ENCODE measurements at regions not wholly inside any gene's neighbourhood (a gene's known extent, or its start where the extent isn't known, plus 50 kb on each side); places are given as distances from the start of the nearest gene placed in this dataset.

DNA sequence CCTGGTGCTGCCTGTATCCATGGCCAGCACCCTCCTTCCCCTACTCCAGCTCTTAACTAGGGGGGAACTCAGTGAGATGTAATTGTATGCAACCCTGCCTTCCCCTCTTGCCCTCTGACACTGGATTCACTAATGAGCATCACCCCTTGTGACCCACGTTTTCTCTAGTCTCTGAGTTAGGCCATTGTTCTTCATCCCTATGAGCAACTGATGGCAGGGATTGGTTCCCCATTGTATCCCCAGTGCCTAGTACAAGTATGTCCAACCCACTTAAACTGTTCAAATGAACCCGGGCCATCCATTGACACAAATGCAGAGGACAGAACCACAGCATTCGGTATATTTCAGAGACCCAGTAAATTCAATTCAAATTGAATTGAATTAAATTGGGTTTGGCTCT is 77.6 kb upstream of the ASTN2 start:
- TF ChIP-seq, protein P1, sequence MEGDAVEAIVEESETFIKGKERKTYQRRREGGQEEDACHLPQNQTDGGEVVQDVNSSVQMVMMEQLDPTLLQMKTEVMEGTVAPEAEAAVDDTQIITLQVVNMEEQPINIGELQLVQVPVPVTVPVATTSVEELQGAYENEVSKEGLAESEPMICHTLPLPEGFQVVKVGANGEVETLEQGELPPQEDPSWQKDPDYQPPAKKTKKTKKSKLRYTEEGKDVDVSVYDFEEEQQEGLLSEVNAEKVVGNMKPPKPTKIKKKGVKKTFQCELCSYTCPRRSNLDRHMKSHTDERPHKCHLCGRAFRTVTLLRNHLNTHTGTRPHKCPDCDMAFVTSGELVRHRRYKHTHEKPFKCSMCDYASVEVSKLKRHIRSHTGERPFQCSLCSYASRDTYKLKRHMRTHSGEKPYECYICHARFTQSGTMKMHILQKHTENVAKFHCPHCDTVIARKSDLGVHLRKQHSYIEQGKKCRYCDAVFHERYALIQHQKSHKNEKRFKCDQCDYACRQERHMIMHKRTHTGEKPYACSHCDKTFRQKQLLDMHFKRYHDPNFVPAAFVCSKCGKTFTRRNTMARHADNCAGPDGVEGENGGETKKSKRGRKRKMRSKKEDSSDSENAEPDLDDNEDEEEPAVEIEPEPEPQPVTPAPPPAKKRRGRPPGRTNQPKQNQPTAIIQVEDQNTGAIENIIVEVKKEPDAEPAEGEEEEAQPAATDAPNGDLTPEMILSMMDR (IDR thresholded peaks at IDR 0.05), result no peak
- TF ChIP-seq, protein P2, sequence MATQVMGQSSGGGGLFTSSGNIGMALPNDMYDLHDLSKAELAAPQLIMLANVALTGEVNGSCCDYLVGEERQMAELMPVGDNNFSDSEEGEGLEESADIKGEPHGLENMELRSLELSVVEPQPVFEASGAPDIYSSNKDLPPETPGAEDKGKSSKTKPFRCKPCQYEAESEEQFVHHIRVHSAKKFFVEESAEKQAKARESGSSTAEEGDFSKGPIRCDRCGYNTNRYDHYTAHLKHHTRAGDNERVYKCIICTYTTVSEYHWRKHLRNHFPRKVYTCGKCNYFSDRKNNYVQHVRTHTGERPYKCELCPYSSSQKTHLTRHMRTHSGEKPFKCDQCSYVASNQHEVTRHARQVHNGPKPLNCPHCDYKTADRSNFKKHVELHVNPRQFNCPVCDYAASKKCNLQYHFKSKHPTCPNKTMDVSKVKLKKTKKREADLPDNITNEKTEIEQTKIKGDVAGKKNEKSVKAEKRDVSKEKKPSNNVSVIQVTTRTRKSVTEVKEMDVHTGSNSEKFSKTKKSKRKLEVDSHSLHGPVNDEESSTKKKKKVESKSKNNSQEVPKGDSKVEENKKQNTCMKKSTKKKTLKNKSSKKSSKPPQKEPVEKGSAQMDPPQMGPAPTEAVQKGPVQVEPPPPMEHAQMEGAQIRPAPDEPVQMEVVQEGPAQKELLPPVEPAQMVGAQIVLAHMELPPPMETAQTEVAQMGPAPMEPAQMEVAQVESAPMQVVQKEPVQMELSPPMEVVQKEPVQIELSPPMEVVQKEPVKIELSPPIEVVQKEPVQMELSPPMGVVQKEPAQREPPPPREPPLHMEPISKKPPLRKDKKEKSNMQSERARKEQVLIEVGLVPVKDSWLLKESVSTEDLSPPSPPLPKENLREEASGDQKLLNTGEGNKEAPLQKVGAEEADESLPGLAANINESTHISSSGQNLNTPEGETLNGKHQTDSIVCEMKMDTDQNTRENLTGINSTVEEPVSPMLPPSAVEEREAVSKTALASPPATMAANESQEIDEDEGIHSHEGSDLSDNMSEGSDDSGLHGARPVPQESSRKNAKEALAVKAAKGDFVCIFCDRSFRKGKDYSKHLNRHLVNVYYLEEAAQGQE (IDR thresholded peaks at IDR 0.05; ENCODE audit: insufficient read depth in 1 of 2, low read depth in 2 of 2, low read length in 1 of 2), result no peak
- TF ChIP-seq POLR2AphosphoS5 (IDR thresholded peaks at IDR 0.05; ENCODE audit: low read depth, low read length), result no peak
- TF ChIP-seq TCF7L2 (IDR thresholded peaks at IDR 0.05; ENCODE audit: low read depth, low read length), result no peak
- no peak for TF ChIP-seq SIN3A (IDR thresholded peaks at IDR 0.05; ENCODE audit: borderline replicate concordance, insufficient read depth, low read depth, low read length)

All from Panc1 (cell line).